ENCODE measurements at regions not wholly inside any gene's neighbourhood (a gene's known extent, or its start where the extent isn't known, plus 50 kb on each side); places are given as distances from the start of the nearest gene placed in this dataset.
"Not testable (repeated sequence)": the region's sequence is repeated elsewhere in the genome, so short reads cannot be mapped to it uniquely, and the experiment has no call there.

DNA sequence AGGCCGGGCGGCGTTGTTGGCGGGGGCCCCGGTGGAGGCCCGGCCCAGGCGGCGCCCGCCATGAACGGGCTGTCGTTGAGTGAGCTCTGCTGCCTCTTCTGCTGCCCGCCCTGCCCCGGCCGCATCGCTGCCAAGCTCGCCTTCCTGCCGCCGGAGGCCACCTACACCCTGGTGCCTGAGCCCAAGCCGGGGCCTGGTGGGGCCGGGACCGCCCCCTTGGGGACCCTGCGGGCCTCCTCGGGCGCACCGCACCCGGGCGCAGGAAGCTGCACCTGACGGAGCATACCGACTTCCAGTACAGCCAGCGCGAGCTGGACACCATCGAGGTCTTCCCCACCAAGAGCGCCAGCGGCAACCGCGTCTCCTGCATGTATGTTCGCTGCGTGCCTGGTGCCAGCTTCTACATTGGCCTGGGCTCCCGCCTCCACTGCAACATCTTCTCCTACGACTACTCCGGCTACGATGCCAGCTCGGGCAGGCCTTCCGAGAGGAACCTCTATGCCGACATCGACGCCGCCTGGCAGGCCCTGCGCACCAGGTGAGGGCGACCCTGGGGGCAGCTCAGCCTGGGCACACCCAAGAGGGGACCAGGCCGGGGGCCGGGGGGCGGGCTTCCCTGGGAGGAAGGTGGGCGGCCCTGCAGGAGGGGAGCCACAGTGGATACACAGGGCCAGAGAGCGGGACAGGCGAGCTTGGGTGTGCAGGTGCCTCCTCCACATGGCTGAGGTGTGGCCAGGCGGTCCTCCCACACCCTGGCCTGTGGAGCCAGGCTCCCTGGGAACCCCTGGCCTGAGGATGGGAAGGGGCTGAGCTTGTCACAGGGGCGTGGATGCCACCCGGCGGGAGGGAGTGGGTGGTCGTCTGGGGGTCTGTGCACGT, 201.6 kb downstream of the USP22 start:
- TF ChIP-seq POLR2A (IDR thresholded peaks at IDR 0.05): not testable (repeated sequence)
- TF ChIP-seq, protein P1, sequence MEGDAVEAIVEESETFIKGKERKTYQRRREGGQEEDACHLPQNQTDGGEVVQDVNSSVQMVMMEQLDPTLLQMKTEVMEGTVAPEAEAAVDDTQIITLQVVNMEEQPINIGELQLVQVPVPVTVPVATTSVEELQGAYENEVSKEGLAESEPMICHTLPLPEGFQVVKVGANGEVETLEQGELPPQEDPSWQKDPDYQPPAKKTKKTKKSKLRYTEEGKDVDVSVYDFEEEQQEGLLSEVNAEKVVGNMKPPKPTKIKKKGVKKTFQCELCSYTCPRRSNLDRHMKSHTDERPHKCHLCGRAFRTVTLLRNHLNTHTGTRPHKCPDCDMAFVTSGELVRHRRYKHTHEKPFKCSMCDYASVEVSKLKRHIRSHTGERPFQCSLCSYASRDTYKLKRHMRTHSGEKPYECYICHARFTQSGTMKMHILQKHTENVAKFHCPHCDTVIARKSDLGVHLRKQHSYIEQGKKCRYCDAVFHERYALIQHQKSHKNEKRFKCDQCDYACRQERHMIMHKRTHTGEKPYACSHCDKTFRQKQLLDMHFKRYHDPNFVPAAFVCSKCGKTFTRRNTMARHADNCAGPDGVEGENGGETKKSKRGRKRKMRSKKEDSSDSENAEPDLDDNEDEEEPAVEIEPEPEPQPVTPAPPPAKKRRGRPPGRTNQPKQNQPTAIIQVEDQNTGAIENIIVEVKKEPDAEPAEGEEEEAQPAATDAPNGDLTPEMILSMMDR (IDR thresholded peaks at IDR 0.05): not testable (repeated sequence)

Data from stomach (tissue), 4 donors.